ENCODE measurements at regions not wholly inside any gene's neighbourhood (a gene's known extent, or its start where the extent isn't known, plus 50 kb on each side); places are given as distances from the start of the nearest gene placed in this dataset.

GRCh38 chr13:40336228-40337221 is 329.9 kb downstream of the FOXO1 start:
- Histone ChIP-seq H3K27ac (no peak overlapping the region), H3K4me3 (no peak overlapping the region), H3K9me3 (no peaks in the 10 kb centered on the region), H3K36me3 (no peaks in the 10 kb centered on the region), H3K27me3 (no peaks in the 10 kb centered on the region), H3K4me1 (no peaks in the 10 kb centered on the region)
- no peak for DNase-seq
- TF ChIP-seq POLR2A (IDR thresholded peaks at IDR 0.05), result no peak
- TF ChIP-seq CTCF (IDR thresholded peaks at IDR 0.05), result no peak

- Histone ChIP-seq H3K4me1 (no peaks in the 10 kb centered on the region), H3K4me3 (no peak overlapping the region), H3K27ac (no peak overlapping the region), H3K9me3 (no peaks in the 10 kb centered on the region), H3K36me3 (no peaks in the 10 kb centered on the region), H3K27me3 (no peaks in the 10 kb centered on the region)
- no peak for DNase-seq
- TF ChIP-seq POLR2A (IDR thresholded peaks at IDR 0.05) (no peak), CTCF (IDR thresholded peaks at IDR 0.05) (no peak)
These were observed 328.8 kb downstream of the FOXO1 start for GRCh38 chr13:40337651-40338050.

GRCh38 chr13:40338217-40338616 is 328.2 kb downstream of the FOXO1 start:
- Histone ChIP-seq H3K27me3 (no peaks in the 10 kb centered on the region), H3K36me3 (no peaks in the 10 kb centered on the region), H3K27ac (no peak overlapping the region), H3K9me3 (no peaks in the 10 kb centered on the region), H3K4me1 (no peaks in the 10 kb centered on the region), H3K4me3 (no peak overlapping the region)
- TF ChIP-seq CTCF (IDR thresholded peaks at IDR 0.05), result no peak
- no peak for TF ChIP-seq POLR2A (IDR thresholded peaks at IDR 0.05)
- DNase-seq, result no peak

- Histone ChIP-seq H3K4me1 (peaks cover 0 to 16% (median 8%) of the 10 kb centered on the region in 4 donors), H3K4me3 (no peak overlapping the region), H3K36me3 (no peaks in the 10 kb centered on the region), H3K27me3 (no peaks in the 10 kb centered on the region), H3K27ac (no peak overlapping the region), H3K9me3 (no peaks in the 10 kb centered on the region)
- no peak for DNase-seq
- no peak for TF ChIP-seq POLR2A (IDR thresholded peaks at IDR 0.05)
- TF ChIP-seq CTCF (IDR thresholded peaks at IDR 0.05), result no peak
These were observed 325.9 kb downstream of the FOXO1 start for GRCh38 chr13:40340368-40341095.

GRCh38 chr13:40341096-40341471 is 325.4 kb downstream of the FOXO1 start:
- TF ChIP-seq POLR2A (IDR thresholded peaks at IDR 0.05) (no peak), CTCF (IDR thresholded peaks at IDR 0.05) (no peak)
- H3K4me1 ChIP-seq, result peaks cover 0 to 20% (median 8%) of the 10 kb centered on the region in 4 donors
- H3K4me3 ChIP-seq, result no peak overlapping the region
- no peak overlapping the region for H3K27ac ChIP-seq
- H3K27me3 ChIP-seq, result no peaks in the 10 kb centered on the region
- H3K36me3 ChIP-seq, result no peaks in the 10 kb centered on the region
- no peaks in the 10 kb centered on the region for H3K9me3 ChIP-seq
- DNase-seq, result no peak

Measured in Peyer's patch (tissue), 4 donors.